GM23338 (cell line): ENCODE measurements at regions not wholly inside any gene's neighbourhood (a gene's known extent, or its start where the extent isn't known, plus 50 kb on each side); places are given as distances from the start of the nearest gene placed in this dataset.

Source experiments
- ATAC-seq: fragments of 200-7000 bp; cut with Tn5 transposase; 3 replicates; pipeline ENCODE4 v1.9.1; 2020
- DNase-seq: peaks from one replicate; pipeline ENCODE4 v3.0.0-alpha.2; 2015; ENCODE audit warnings: low spot score
- H2AFZ ChIP-seq: fragments of 200-600 bp; sonication (generic); 2 replicates; pipeline ENCODE4 v1.8.0; 2016; ENCODE audit warnings: antibody characterized with exemption, mild to moderate bottlenecking, moderate library complexity
- H3F3A ChIP-seq: fragments of 200-600 bp; sonication (generic); replicated peaks from 2 replicates; pipeline ENCODE4 v1.8.0; 2017; ENCODE audit warnings: antibody characterized with exemption, mixed run types, low read depth
- H3K27ac ChIP-seq: fragments of 200-600 bp; sonication (generic); 2 replicates; pipeline ENCODE4 v1.6.1; 2016; ENCODE audit warnings: low read depth
- H3K27me3 ChIP-seq: fragments of 200-600 bp; sonication (generic); 2 replicates; pipeline ENCODE4 v1.8.0; 2016; ENCODE audit warnings: mild to moderate bottlenecking, mixed run types, moderate library complexity; ENCODE audit not compliant: insufficient read depth
- H3K36me3 ChIP-seq: fragments of 200-600 bp; sonication (generic); 2 replicates; pipeline ENCODE4 v1.8.0; 2016; ENCODE audit warnings: mild to moderate bottlenecking; ENCODE audit not compliant: insufficient read depth
- H3K4me1 ChIP-seq: fragments of 200-600 bp; sonication (generic); 2 replicates; pipeline ENCODE4 v1.8.0; 2016; ENCODE audit warnings: mild to moderate bottlenecking, moderate library complexity; ENCODE audit not compliant: insufficient read depth
- H3K4me2 ChIP-seq: fragments of 200-600 bp; sonication (generic); 2 replicates; pipeline ENCODE4 v1.7.1; 2017; ENCODE audit warnings: mixed run types
- H3K4me3 ChIP-seq: fragments of 200-600 bp; sonication (generic); 2 replicates; pipeline ENCODE4 v1.6.1; 2016; ENCODE audit warnings: mixed run types
- H3K79me2 ChIP-seq: fragments of 200-600 bp; sonication (generic); replicated peaks from 2 replicates; pipeline ENCODE4 v1.8.0; 2017; ENCODE audit warnings: mild to moderate bottlenecking; ENCODE audit not compliant: insufficient read depth
- H3K9me2 ChIP-seq: fragments of 200-600 bp; sonication (generic); 2 replicates; pipeline ENCODE4 v1.8.0; 2017; ENCODE audit not compliant: insufficient read depth
- H4K20me1 ChIP-seq: fragments of 200-600 bp; sonication (generic); replicated peaks from 2 replicates; pipeline ENCODE4 v1.8.0; 2017; ENCODE audit warnings: mild to moderate bottlenecking; ENCODE audit not compliant: insufficient read depth
- H3K27ac Mint-ChIP-seq: 2 replicates; pipeline ENCODE4 v1.8.0; 2020; ENCODE audit warnings: inconsistent platforms, mild to moderate bottlenecking, moderate library complexity, mixed read lengths
- H3K27me3 Mint-ChIP-seq: 3 replicates; pipeline ENCODE4 v1.8.0; 2022; ENCODE audit warnings: low read depth, mild to moderate bottlenecking, moderate library complexity, mixed read lengths, inconsistent platforms; ENCODE audit not compliant: insufficient read depth, poor library complexity
- H3K36me3 Mint-ChIP-seq: 3 replicates; pipeline ENCODE4 v1.8.0; 2021; ENCODE audit warnings: low read depth, mild to moderate bottlenecking, inconsistent platforms, moderate library complexity, mixed read lengths
- H3K4me1 Mint-ChIP-seq: 3 replicates; pipeline ENCODE4 v1.8.0; 2020; ENCODE audit warnings: mild to moderate bottlenecking, inconsistent platforms, mixed read lengths
- H3K4me3 Mint-ChIP-seq: 3 replicates; pipeline ENCODE4 v1.8.0; 2021; ENCODE audit warnings: moderate library complexity, mild to moderate bottlenecking, inconsistent platforms, mixed read lengths
- H3K9me3 Mint-ChIP-seq: 3 replicates; pipeline ENCODE4 v1.8.0; 2020; ENCODE audit warnings: moderate library complexity, mild to moderate bottlenecking, inconsistent platforms, mixed read lengths
- CREB1 ChIP-seq: fragments of 250-450 bp; sonication (Bioruptor Pico); IDR thresholded peaks from 2 replicates; pipeline ENCODE4 v1.5.0; 2020; ENCODE audit warnings: low read depth, mild to moderate bottlenecking, moderate library complexity
- EZH2 ChIP-seq: fragments of 200-600 bp; sonication (generic); IDR thresholded peaks from one replicate; pipeline ENCODE4 v1.8.0; 2017; ENCODE audit warnings: antibody characterized with exemption, mild to moderate bottlenecking, low read depth; ENCODE audit not compliant: unreplicated experiment
- NANOG ChIP-seq: IDR thresholded peaks from 2 replicates; pipeline ENCODE4 v1.6.1; 2016; ENCODE audit warnings: antibody characterized with exemption, borderline replicate concordance
- ZNF114 ChIP-seq: fragments of 250-450 bp; sonication (Bioruptor Pico); IDR thresholded peaks from 2 replicates; pipeline ENCODE4 v1.5.0; 2020; ENCODE audit warnings: mild to moderate bottlenecking, moderate library complexity
- ZNF462 ChIP-seq: fragments of 250-450 bp; sonication (Bioruptor Pico); IDR thresholded peaks from 2 replicates; pipeline ENCODE4 v1.5.0; 2020; ENCODE audit warnings: mild to moderate bottlenecking, moderate library complexity
- TF ChIP-seq, protein P1 (sequence below): IDR thresholded peaks from 2 replicates; pipeline ENCODE4 v1.6.1; 2016; ENCODE audit warnings: antibody characterized with exemption

- TF ChIP-seq ZNF462 (CRISPR knock-in tag), result no peak
- no peak for TF ChIP-seq CREB1 (CRISPR knock-in tag)
- no peak for TF ChIP-seq NANOG
- TF ChIP-seq, protein P1, sequence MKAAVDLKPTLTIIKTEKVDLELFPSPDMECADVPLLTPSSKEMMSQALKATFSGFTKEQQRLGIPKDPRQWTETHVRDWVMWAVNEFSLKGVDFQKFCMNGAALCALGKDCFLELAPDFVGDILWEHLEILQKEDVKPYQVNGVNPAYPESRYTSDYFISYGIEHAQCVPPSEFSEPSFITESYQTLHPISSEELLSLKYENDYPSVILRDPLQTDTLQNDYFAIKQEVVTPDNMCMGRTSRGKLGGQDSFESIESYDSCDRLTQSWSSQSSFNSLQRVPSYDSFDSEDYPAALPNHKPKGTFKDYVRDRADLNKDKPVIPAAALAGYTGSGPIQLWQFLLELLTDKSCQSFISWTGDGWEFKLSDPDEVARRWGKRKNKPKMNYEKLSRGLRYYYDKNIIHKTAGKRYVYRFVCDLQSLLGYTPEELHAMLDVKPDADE, result no peak
Observed at GRCh38 chr4:24192018-24192641, 302.3 kb upstream of the PPARGC1A start (continued).

GRCh38 chr4:24190761-24191695, 301.2 kb upstream of the PPARGC1A start:
- Mint-ChIP-seq H3K4me1 (no peaks in the 10 kb centered on the region), H3K27ac (no peak overlapping the region), H3K27me3 (peaks cover 2% of the 10 kb centered on the region), H3K4me3 (no peak overlapping the region), H3K36me3 (no peaks in the 10 kb centered on the region), H3K9me3 (no peaks in the 10 kb centered on the region)
- DNase-seq (no peak), ATAC-seq (no peak)
- Histone ChIP-seq H3F3A (no peaks in the 10 kb centered on the region), H3K27me3 (no peaks in the 10 kb centered on the region), H3K4me1 (no peaks in the 10 kb centered on the region), H3K9me2 (no peaks in the 10 kb centered on the region), H3K27ac (no peak overlapping the region), H3K36me3 (no peaks in the 10 kb centered on the region), H2AFZ (no peak overlapping the region), H3K4me2 (no peak overlapping the region), H3K79me2 (no peaks in the 10 kb centered on the region), H3K4me3 (no peak overlapping the region), H4K20me1 (no peaks in the 10 kb centered on the region)
- no peak for TF ChIP-seq EZH2
- TF ChIP-seq NANOG, result no peak
- no peak for TF ChIP-seq ZNF114 (CRISPR knock-in tag)
- no peak for TF ChIP-seq ZNF462 (CRISPR knock-in tag)
